LNCAP (cell line): ENCODE measurements at regions not wholly inside any gene's neighbourhood (a gene's known extent, or its start where the extent isn't known, plus 50 kb on each side); places are given as distances from the start of the nearest gene placed in this dataset.

ENCODE experiments used
- CTCF ChIP-seq: fragments of 450-650 bp; IDR thresholded peaks from 2 replicates; pipeline ENCODE4 v1.5.1; 2017; ENCODE audit warnings: mild to moderate bottlenecking

GRCh38 chr18:67644226-67644625, 127.7 kb upstream of the DSEL start:
- no peak for TF ChIP-seq CTCF

- TF ChIP-seq CTCF, result no peak
These were observed 123.4 kb upstream of the DSEL start for GRCh38 chr18:67639872-67640271.

GRCh38 chr18:67636597-67637385, 120.3 kb upstream of the DSEL start:
- no peak for TF ChIP-seq CTCF

GRCh38 chr18:67634631-67635338, 118.3 kb upstream of the DSEL start:
- no peak for TF ChIP-seq CTCF

GRCh38 chr18:67633939-67634338, 117.4 kb upstream of the DSEL start:
- no peak for TF ChIP-seq CTCF

GRCh38 chr18:67621906-67622305, 105.4 kb upstream of the DSEL start:
- no peak for TF ChIP-seq CTCF

- no peak for TF ChIP-seq CTCF
These were observed 104.7 kb upstream of the DSEL start for GRCh38 chr18:67621049-67621713.
